ENCODE measurements at regions not wholly inside any gene's neighbourhood (a gene's known extent, or its start where the extent isn't known, plus 50 kb on each side); places are given as distances from the start of the nearest gene placed in this dataset.

DNA sequence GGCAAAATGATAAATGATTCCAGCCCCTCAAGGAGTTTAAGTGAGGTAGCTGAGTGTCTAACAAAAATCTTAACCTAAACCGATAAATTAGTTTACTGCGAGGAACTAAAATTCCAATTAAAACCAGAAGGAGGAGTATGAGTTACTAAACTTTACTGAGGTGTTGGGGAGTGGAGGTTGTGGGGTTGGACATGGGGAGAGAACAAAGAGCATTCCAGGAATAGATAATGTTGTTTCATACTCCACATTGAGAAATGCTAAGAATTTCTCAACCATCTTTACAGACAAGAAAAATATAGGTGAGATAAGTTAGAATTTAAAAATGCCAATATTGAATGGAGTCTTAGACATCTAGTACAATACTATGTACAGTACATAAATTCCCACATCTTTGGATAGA, 488.6 kb downstream of the METTL15 start:
- Mint-ChIP-seq H3K4me1 (ENCODE audit: low read depth, unreplicated experiment) (no peaks in the 10 kb centered on the region), H3K36me3 (ENCODE audit: unreplicated experiment) (no peaks in the 10 kb centered on the region), H3K27me3 (ENCODE audit: unreplicated experiment) (no peaks in the 10 kb centered on the region), H3K9me3 (ENCODE audit: unreplicated experiment) (no peaks in the 10 kb centered on the region), H3K4me3 (ENCODE audit: unreplicated experiment) (no peak overlapping the region), H3K27ac (ENCODE audit: unreplicated experiment) (no peak overlapping the region)
- TF ChIP-seq, protein P1, sequence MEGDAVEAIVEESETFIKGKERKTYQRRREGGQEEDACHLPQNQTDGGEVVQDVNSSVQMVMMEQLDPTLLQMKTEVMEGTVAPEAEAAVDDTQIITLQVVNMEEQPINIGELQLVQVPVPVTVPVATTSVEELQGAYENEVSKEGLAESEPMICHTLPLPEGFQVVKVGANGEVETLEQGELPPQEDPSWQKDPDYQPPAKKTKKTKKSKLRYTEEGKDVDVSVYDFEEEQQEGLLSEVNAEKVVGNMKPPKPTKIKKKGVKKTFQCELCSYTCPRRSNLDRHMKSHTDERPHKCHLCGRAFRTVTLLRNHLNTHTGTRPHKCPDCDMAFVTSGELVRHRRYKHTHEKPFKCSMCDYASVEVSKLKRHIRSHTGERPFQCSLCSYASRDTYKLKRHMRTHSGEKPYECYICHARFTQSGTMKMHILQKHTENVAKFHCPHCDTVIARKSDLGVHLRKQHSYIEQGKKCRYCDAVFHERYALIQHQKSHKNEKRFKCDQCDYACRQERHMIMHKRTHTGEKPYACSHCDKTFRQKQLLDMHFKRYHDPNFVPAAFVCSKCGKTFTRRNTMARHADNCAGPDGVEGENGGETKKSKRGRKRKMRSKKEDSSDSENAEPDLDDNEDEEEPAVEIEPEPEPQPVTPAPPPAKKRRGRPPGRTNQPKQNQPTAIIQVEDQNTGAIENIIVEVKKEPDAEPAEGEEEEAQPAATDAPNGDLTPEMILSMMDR (IDR thresholded peaks at IDR 0.05; ENCODE audit: partially characterized antibody, unreplicated experiment) = no peak
- DNase-seq = no peak

DNA sequence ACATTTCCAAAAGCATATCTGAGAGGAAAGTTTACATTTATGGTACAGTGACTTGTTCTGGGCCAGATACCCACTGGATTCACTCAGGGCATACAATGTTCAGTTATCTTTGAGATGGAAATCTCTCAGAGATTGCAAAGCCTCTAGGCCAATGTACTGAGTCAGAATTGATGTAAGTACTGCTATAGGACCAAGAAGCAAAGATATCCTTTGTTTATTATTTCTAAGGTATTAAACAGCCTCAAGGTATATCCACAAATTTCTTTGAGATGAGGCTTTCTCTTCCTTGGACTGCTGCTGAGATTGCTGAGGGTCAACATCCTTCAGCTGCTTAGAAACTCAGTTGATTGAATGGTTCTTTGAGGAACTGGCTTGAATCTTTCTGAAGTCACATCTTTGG, 484.0 kb downstream of the METTL15 start:
- H3K9me3 Mint-ChIP-seq (ENCODE audit: unreplicated experiment) = no peaks in the 10 kb centered on the region
- no peak overlapping the region for H3K4me3 Mint-ChIP-seq (ENCODE audit: unreplicated experiment)
- TF ChIP-seq, protein P1 (IDR thresholded peaks at IDR 0.05; ENCODE audit: partially characterized antibody, unreplicated experiment) = no peak
- H3K27ac Mint-ChIP-seq (ENCODE audit: unreplicated experiment) = no peak overlapping the region
- DNase-seq = no peak
- H3K36me3 Mint-ChIP-seq (ENCODE audit: unreplicated experiment) = no peaks in the 10 kb centered on the region
- H3K4me1 Mint-ChIP-seq (ENCODE audit: low read depth, unreplicated experiment) = no peaks in the 10 kb centered on the region
- no peaks in the 10 kb centered on the region for H3K27me3 Mint-ChIP-seq (ENCODE audit: unreplicated experiment)

DNA sequence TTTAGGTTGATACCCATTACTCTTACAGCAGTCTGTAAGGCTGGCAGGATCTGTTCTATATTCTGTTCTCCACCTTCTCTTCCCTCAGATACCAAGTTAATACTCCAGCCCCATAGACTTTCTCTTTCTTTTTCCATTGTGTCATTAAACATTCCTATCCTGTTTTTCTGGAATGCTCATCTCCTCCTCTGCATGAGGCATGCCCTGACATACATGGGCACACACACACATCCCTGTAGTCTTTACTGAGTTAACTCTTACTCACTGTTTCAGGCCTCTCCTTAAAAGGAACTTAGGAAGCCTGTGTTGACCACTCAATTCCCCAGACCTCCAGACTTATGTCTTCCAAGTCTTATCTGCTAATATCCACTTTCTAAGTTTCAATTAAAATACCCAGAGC, 476.8 kb downstream of the METTL15 start:
- Mint-ChIP-seq H3K36me3 (ENCODE audit: unreplicated experiment) (no peaks in the 10 kb centered on the region), H3K27me3 (ENCODE audit: unreplicated experiment) (no peaks in the 10 kb centered on the region), H3K27ac (ENCODE audit: unreplicated experiment) (no peak overlapping the region), H3K4me3 (ENCODE audit: unreplicated experiment) (no peak overlapping the region), H3K9me3 (ENCODE audit: unreplicated experiment) (no peaks in the 10 kb centered on the region), H3K4me1 (ENCODE audit: low read depth, unreplicated experiment) (no peaks in the 10 kb centered on the region)
- DNase-seq = no peak
- TF ChIP-seq, protein P1 (IDR thresholded peaks at IDR 0.05; ENCODE audit: partially characterized antibody, unreplicated experiment) = no peak

DNA sequence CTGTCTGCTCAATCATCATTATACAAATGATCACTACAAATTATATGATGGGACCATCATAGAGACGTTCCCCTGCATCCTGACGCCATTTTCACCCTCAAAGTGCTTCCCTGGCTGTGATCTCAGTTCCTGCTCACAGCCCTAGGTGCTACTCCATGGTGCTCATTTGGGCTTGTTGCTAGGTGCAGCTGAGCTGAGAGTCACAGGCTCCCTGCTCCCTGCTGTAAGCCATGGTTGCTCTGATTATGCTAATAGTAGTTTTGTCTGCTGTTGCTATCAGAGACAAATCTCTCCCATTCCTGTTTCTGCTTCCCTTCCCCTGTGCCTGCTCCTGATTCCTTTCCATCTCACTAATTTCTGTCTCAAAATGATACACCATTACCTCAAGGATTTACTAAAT, 474.3 kb downstream of the METTL15 start:
- H3K27me3 Mint-ChIP-seq (ENCODE audit: unreplicated experiment) = no peaks in the 10 kb centered on the region
- no peaks in the 10 kb centered on the region for H3K4me1 Mint-ChIP-seq (ENCODE audit: low read depth, unreplicated experiment)
- H3K9me3 Mint-ChIP-seq (ENCODE audit: unreplicated experiment) = no peaks in the 10 kb centered on the region
- no peaks in the 10 kb centered on the region for H3K36me3 Mint-ChIP-seq (ENCODE audit: unreplicated experiment)
- TF ChIP-seq, protein P1 (IDR thresholded peaks at IDR 0.05; ENCODE audit: partially characterized antibody, unreplicated experiment) = no peak
- no peak overlapping the region for H3K4me3 Mint-ChIP-seq (ENCODE audit: unreplicated experiment)
- no peak for DNase-seq
- H3K27ac Mint-ChIP-seq (ENCODE audit: unreplicated experiment) = no peak overlapping the region

DNA sequence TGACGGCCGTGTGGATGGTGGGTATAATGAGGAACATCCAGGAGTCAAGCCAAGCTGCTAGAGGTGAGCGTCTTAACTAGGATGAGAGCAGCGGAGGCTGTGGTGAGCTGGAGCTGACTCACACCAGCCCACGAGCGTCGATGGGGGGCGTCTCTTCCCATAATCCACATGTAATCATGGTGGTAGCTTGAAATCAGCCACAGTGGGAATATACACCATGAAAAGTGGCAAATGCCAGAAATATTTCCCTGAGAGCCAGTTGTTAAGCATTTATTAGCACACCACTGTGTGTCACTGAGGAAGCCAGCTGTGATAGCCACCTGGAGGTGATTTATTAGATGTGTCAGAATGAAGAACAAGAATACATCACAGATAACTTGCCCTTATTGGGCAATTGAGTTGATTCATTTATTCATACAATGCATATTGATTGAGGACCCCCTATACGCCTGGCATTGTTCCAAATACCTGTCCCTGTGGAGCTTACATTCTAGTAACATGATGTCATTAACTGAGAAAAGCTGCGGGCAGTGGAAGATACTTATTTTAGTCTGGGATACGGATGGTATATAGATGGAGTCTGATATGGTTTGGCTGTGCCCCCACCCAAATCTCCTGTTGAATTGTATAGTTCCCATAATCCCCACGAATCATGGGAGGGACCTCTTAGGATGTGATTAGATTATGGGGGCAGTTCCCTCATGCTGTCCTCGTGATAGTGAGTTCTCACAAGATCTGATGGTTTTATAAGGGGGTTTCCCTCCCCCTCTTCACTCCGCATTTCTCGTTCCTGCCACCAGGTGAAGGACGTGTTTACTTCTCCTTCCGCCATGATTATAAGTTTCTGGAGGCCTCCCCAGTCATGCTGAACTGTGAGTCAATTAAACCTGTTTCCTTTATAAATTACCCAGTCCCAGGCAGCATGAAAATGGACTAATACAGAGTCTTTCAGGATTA, 473.4 kb downstream of the METTL15 start:
- DNase-seq = no peak
- Mint-ChIP-seq H3K27me3 (ENCODE audit: unreplicated experiment) (no peaks in the 10 kb centered on the region), H3K4me1 (ENCODE audit: low read depth, unreplicated experiment) (no peaks in the 10 kb centered on the region), H3K36me3 (ENCODE audit: unreplicated experiment) (no peaks in the 10 kb centered on the region), H3K4me3 (ENCODE audit: unreplicated experiment) (no peak overlapping the region), H3K9me3 (ENCODE audit: unreplicated experiment) (no peaks in the 10 kb centered on the region), H3K27ac (ENCODE audit: unreplicated experiment) (no peak overlapping the region)
- TF ChIP-seq, protein P1 (IDR thresholded peaks at IDR 0.05; ENCODE audit: partially characterized antibody, unreplicated experiment) = peak; percentile 29

Measured in glutamatergic neuron (in vitro differentiated cells).